GM06990 (cell line): ENCODE measurements at regions not wholly inside any gene's neighbourhood (a gene's known extent, or its start where the extent isn't known, plus 50 kb on each side); places are given as distances from the start of the nearest gene placed in this dataset.

Source experiments
- DNase-seq: peaks from one replicate; pipeline ENCODE4 v3.0.0-alpha.2; 2011; ENCODE audit not compliant: insufficient read length; ENCODE audit errors: extremely low read depth
- H3K27me3 ChIP-seq: replicated peaks from 2 replicates; pipeline ENCODE4 v1.6.0; 2011; ENCODE audit warnings: low read length; ENCODE audit not compliant: control insufficient read depth, insufficient read depth
- H3K36me3 ChIP-seq: 2 replicates; pipeline ENCODE4 v1.5.1; 2011; ENCODE audit warnings: low read length; ENCODE audit not compliant: control insufficient read depth, insufficient read depth
- H3K4me3 ChIP-seq: replicated peaks from 2 replicates; pipeline ENCODE4 v1.5.1; 2011; ENCODE audit warnings: low read depth, mild to moderate bottlenecking, control low read depth, low read length
- TF ChIP-seq, protein P1 (sequence below): IDR thresholded peaks from 2 replicates; pipeline ENCODE4 v1.5.1; 2011; ENCODE audit warnings: low read length, control low read depth, mild to moderate bottlenecking, inconsistent platforms; ENCODE audit not compliant: insufficient read depth, poor library complexity, severe bottlenecking

DNA sequence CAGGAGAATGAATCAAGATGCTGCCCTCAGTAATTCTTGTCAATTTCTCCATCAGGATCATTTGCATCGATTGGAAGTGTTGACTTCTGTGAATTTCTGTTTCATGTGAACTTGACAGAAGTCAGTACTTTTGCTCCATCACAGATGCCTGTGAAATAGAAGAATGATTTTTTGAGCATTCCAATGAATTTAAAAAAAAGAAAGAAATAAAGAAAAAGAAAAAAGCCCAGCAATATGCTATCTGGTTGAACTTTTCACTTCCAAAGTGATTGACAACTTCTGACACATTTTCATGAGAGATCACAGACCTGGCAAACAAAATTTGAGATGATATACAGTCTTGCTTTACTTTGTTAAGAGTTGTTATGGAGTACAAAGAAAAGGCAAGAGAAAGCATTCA lies 175.3 kb downstream of the RWDD3 start:
- no peak for DNase-seq
- Histone ChIP-seq H3K36me3 (no peaks in the 10 kb centered on the region), H3K27me3 (no peaks in the 10 kb centered on the region), H3K4me3 (no peak overlapping the region)
- TF ChIP-seq, protein P1, sequence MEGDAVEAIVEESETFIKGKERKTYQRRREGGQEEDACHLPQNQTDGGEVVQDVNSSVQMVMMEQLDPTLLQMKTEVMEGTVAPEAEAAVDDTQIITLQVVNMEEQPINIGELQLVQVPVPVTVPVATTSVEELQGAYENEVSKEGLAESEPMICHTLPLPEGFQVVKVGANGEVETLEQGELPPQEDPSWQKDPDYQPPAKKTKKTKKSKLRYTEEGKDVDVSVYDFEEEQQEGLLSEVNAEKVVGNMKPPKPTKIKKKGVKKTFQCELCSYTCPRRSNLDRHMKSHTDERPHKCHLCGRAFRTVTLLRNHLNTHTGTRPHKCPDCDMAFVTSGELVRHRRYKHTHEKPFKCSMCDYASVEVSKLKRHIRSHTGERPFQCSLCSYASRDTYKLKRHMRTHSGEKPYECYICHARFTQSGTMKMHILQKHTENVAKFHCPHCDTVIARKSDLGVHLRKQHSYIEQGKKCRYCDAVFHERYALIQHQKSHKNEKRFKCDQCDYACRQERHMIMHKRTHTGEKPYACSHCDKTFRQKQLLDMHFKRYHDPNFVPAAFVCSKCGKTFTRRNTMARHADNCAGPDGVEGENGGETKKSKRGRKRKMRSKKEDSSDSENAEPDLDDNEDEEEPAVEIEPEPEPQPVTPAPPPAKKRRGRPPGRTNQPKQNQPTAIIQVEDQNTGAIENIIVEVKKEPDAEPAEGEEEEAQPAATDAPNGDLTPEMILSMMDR = no peak

DNA sequence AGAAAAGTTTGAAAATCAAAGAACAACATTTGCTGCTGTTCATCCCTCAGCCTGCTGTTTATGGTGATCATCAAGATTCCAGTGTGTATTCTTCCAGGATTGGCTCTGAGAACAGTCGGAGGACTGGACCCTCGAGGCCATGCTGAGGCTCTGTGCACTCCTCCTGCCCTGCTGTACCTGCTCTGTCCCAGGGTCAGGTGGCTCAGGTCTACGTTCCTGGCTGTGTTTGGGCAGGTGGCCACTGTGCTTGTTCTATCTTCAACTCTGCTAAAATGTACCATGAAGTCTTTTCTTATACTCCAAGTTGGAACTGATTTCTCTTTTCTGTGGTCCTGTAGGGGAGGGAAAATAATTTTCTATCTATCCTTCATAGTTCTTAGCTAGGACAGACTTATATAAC lies 175.9 kb downstream of the RWDD3 start:
- TF ChIP-seq, protein P1 = no peak
- Histone ChIP-seq H3K27me3 (no peaks in the 10 kb centered on the region), H3K4me3 (no peak overlapping the region), H3K36me3 (no peaks in the 10 kb centered on the region)
- DNase-seq = no peak

DNA sequence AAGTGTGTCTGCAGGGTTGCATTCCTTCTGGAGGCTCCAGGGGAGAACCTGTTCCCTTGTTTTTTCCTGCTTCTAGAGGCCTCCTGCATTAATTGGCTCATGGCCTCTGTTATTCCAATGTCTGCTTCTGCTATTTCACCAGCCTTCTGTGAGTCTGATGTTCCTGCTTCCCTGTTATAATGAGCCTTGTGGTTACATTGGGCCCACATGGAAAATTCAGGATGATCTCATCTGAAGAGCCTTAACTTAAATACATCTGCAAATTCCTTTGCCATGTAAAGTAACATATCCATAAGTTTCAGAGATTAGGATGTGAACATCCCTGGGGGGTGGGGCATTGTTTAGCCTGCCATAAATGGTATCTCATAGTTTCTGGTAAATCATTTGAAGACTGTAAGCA lies 181.1 kb downstream of the RWDD3 start:
- TF ChIP-seq, protein P1 = no peak
- no peaks in the 10 kb centered on the region for H3K27me3 ChIP-seq
- H3K4me3 ChIP-seq = no peak overlapping the region
- no peak for DNase-seq
- H3K36me3 ChIP-seq = no peaks in the 10 kb centered on the region

DNA sequence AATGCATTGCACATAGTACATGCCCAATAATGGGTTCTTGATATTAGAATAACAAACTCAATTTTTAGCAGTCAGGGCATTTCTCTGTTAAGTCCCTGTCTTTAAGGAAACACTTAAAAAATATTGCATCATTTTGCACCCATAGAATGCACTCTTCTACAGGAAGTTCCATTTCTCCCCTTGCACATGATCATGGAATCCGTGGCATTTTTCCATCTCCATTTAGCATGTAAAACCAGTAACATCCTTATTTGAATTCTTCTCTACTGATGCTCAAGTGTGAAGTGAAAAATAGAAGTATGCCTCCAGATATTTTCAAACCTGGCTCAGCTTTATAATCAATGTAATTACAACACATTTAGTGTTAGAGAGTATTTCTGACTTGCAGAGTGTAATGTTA lies 192.8 kb downstream of the RWDD3 start:
- TF ChIP-seq, protein P1 = no peak

DNA sequence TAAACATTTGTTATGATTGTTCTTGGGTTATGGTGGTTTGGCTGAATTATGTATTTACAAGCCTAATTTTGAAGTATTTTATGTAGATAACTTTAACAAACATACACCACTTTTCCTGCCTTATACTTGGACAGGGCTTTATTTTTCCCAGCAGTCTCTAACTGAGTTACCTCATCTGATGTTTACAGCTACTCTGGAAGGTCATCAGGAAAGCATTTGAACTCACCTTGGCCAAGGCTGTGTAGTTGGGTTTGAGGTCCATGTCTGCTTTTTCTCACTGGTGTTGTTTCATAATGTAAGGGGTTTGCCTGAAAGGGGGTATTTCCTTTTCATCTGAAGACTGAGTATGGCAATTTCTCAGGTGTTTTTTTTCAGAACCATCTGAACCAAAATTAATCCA lies 193.5 kb downstream of the RWDD3 start:
- H3K4me3 ChIP-seq = no peak overlapping the region
- no peak for DNase-seq
- no peaks in the 10 kb centered on the region for H3K27me3 ChIP-seq
- TF ChIP-seq, protein P1 = no peak
- no peaks in the 10 kb centered on the region for H3K36me3 ChIP-seq

More for the DNA sequence above, 192.8 kb downstream of the RWDD3 start:
- no peak for DNase-seq
- Histone ChIP-seq H3K27me3 (no peaks in the 10 kb centered on the region), H3K4me3 (no peak overlapping the region), H3K36me3 (no peaks in the 10 kb centered on the region)

DNA sequence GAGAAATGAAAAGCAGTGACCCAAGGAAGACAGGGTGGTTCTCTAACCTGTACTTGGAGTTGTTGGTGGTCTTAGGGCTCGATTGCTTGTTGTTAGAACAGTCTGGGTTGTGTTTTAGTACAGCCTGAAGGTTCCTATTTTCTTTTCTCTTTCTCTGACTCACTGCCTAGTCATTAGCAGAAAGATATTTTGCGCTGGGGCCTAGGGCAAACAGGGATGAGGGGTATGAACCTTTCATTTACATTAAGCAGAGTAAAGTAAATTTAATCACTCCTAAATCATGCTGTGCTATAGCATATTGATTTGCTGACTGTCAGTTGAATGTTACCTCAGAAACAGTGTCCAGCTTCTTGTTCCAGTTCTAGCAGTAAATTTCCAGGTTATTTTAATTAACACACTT lies 197.2 kb downstream of the RWDD3 start:
- Histone ChIP-seq H3K4me3 (no peak overlapping the region), H3K36me3 (no peaks in the 10 kb centered on the region), H3K27me3 (no peaks in the 10 kb centered on the region)
- TF ChIP-seq, protein P1 = no peak
- DNase-seq = no peak
